OCI-LY7 (cell line): ENCODE measurements at regions not wholly inside any gene's neighbourhood (a gene's known extent, or its start where the extent isn't known, plus 50 kb on each side); places are given as distances from the start of the nearest gene placed in this dataset.

Experiments used
- EZH2phosphoT487 ChIP-seq: fragments of 200-600 bp; sonication (generic); IDR thresholded peaks from 2 replicates; pipeline ENCODE4 v1.6.1; 2018; ENCODE audit warnings: low read depth, borderline replicate concordance, mild to moderate bottlenecking, mixed run types, antibody characterized with exemption, low read length, moderate library complexity, mixed read lengths
- TF ChIP-seq, protein P1 (sequence below): fragments of 200-600 bp; sonication (generic); conservative IDR thresholded peaks from 2 replicates; pipeline ENCODE4 v1.5.1; 2014; ENCODE audit warnings: mild to moderate bottlenecking, antibody characterized with exemption, low read length, moderate library complexity, mixed read lengths

DNA sequence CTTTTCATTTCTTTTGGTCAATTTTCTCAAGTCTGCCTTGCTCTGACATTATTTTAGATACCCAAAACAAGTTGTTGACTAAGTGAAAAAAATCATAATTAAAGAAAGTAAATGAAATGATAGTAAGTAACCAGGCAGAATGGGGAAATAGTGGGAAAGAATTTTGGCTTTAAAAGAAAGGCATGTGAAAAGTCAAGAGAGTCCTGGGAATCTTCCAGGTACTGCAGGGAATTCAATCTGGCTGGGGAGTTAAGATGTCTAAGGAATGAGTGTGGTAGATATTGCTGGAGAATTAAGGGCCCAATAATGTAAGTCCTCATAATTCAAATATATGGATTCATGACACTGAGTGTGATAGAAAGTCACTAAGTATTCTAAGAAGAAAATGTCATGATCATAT lies 123.1 kb upstream of the PAPPA start:
- TF ChIP-seq, protein P1, sequence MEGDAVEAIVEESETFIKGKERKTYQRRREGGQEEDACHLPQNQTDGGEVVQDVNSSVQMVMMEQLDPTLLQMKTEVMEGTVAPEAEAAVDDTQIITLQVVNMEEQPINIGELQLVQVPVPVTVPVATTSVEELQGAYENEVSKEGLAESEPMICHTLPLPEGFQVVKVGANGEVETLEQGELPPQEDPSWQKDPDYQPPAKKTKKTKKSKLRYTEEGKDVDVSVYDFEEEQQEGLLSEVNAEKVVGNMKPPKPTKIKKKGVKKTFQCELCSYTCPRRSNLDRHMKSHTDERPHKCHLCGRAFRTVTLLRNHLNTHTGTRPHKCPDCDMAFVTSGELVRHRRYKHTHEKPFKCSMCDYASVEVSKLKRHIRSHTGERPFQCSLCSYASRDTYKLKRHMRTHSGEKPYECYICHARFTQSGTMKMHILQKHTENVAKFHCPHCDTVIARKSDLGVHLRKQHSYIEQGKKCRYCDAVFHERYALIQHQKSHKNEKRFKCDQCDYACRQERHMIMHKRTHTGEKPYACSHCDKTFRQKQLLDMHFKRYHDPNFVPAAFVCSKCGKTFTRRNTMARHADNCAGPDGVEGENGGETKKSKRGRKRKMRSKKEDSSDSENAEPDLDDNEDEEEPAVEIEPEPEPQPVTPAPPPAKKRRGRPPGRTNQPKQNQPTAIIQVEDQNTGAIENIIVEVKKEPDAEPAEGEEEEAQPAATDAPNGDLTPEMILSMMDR, result no peak
- no peak for TF ChIP-seq EZH2phosphoT487
